Loucy (cell line): ENCODE measurements at regions not wholly inside any gene's neighbourhood (a gene's known extent, or its start where the extent isn't known, plus 50 kb on each side); places are given as distances from the start of the nearest gene placed in this dataset.

Experiments used
- EZH2phosphoT487 ChIP-seq: fragments of 200-600 bp; IDR thresholded peaks from 2 replicates; pipeline ENCODE4 v1.6.1; 2018; ENCODE audit warnings: antibody characterized with exemption, mild to moderate bottlenecking, moderate library complexity, borderline replicate concordance
- TF ChIP-seq, protein P1 (sequence below): fragments of 200-600 bp; sonication (generic); conservative IDR thresholded peaks from 2 replicates; pipeline ENCODE4 v1.5.1; 2014; ENCODE audit warnings: mild to moderate bottlenecking, antibody characterized with exemption, low read length

- no peak for TF ChIP-seq EZH2phosphoT487
- TF ChIP-seq, protein P1, sequence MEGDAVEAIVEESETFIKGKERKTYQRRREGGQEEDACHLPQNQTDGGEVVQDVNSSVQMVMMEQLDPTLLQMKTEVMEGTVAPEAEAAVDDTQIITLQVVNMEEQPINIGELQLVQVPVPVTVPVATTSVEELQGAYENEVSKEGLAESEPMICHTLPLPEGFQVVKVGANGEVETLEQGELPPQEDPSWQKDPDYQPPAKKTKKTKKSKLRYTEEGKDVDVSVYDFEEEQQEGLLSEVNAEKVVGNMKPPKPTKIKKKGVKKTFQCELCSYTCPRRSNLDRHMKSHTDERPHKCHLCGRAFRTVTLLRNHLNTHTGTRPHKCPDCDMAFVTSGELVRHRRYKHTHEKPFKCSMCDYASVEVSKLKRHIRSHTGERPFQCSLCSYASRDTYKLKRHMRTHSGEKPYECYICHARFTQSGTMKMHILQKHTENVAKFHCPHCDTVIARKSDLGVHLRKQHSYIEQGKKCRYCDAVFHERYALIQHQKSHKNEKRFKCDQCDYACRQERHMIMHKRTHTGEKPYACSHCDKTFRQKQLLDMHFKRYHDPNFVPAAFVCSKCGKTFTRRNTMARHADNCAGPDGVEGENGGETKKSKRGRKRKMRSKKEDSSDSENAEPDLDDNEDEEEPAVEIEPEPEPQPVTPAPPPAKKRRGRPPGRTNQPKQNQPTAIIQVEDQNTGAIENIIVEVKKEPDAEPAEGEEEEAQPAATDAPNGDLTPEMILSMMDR, result no peak
Measured at GRCh38 chr18:1976484-1976883, 594.8 kb downstream of the METTL4 start.
